DOHH2 (cell line): ENCODE measurements at regions not wholly inside any gene's neighbourhood (a gene's known extent, or its start where the extent isn't known, plus 50 kb on each side); places are given as distances from the start of the nearest gene placed in this dataset.

Experiments used
- H3F3A ChIP-seq: fragments of 200-600 bp; sonication (generic), shearing (Covaris generic); 2 replicates; pipeline ENCODE4 v1.6.0; 2016; ENCODE audit warnings: antibody characterized with exemption, mild to moderate bottlenecking; ENCODE audit not compliant: control insufficient read depth, insufficient read depth
- H3K27ac ChIP-seq: fragments of 200-600 bp; sonication (generic); 2 replicates; pipeline ENCODE4 v1.5.1; 2014; ENCODE audit warnings: low read depth, mild to moderate bottlenecking, low read length, moderate library complexity
- H3K27me3 ChIP-seq: fragments of 200-600 bp; sonication (generic); 2 replicates; pipeline ENCODE4 v1.6.1; 2014; ENCODE audit warnings: mild to moderate bottlenecking, low read length, mixed read lengths; ENCODE audit not compliant: control insufficient read depth
- H3K36me3 ChIP-seq: fragments of 200-600 bp; sonication (generic); 2 replicates; pipeline ENCODE4 v1.6.1; 2014; ENCODE audit warnings: mild to moderate bottlenecking, low read length, moderate library complexity, mixed read lengths; ENCODE audit not compliant: control insufficient read depth
- H3K4me1 ChIP-seq: fragments of 200-600 bp; sonication (generic); 2 replicates; pipeline ENCODE4 v1.6.1; 2014; ENCODE audit warnings: mild to moderate bottlenecking, low read length, mixed read lengths; ENCODE audit not compliant: control insufficient read depth
- H3K4me2 ChIP-seq: fragments of 200-600 bp; sonication (generic); 2 replicates; pipeline ENCODE4 v1.6.0; 2014; ENCODE audit warnings: mild to moderate bottlenecking, low read length, moderate library complexity
- H3K4me3 ChIP-seq: fragments of 200-600 bp; sonication (generic); 2 replicates; pipeline ENCODE4 v1.5.1; 2014; ENCODE audit warnings: mild to moderate bottlenecking, low read length, mixed read lengths
- H3K79me2 ChIP-seq: fragments of 200-600 bp; sonication (generic); 2 replicates; pipeline ENCODE4 v1.6.1; 2014; ENCODE audit warnings: mild to moderate bottlenecking, low read length, mixed read lengths; ENCODE audit not compliant: control insufficient read depth
- H3K9me2 ChIP-seq: fragments of 200-600 bp; sonication (generic); replicated peaks from 2 replicates; pipeline ENCODE4 v1.6.1; 2014; ENCODE audit warnings: mild to moderate bottlenecking, low read length, mixed read lengths; ENCODE audit not compliant: control insufficient read depth
- H3K9me3 ChIP-seq: fragments of 200-600 bp; sonication (generic); 2 replicates; pipeline ENCODE4 v1.6.1; 2014; ENCODE audit warnings: antibody characterized with exemption, low read length, mixed read lengths; ENCODE audit not compliant: control insufficient read depth, insufficient read depth
- H4K20me1 ChIP-seq: fragments of 200-600 bp; sonication (generic); 2 replicates; pipeline ENCODE4 v1.6.0; 2014; ENCODE audit warnings: low read depth, mild to moderate bottlenecking, antibody characterized with exemption, low read length, moderate library complexity; ENCODE audit not compliant: control insufficient read depth, insufficient read depth
- CTCF ChIP-seq: fragments of 200-600 bp; sonication (generic); IDR thresholded peaks from one replicate; pipeline ENCODE4 v1.5.1; 2014; ENCODE audit warnings: antibody characterized with exemption, mild to moderate bottlenecking, low read depth, low read length; ENCODE audit not compliant: poor library complexity, severe bottlenecking
- EZH2phosphoT487 ChIP-seq: fragments of 200-600 bp; sonication (generic); IDR thresholded peaks from 2 replicates; pipeline ENCODE4 v1.6.1; 2017; ENCODE audit warnings: borderline replicate concordance, mild to moderate bottlenecking, antibody characterized with exemption, low read length, moderate library complexity, mixed read lengths

DNA sequence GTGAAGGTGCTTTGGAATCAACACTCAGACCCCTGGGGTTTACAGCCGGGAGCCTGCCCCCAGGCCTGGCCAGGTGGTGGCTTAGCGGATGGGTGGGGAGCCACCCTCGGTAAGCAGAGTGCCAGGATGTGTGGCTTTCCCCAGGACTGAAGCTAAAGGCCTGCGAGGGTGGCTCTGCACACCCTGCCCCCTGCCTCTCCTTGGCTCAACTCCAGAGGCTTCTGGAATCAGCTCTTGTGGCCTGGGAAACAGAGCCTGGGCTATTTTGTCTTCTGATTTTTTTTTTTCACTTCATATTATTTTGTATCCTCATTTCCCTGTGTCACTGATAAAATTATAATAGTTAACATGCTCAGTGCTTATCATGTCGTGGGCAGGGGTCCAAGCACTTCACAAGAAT, 79.8 kb downstream of the RHOB start:
- Histone ChIP-seq H4K20me1 (no peaks in the 10 kb centered on the region), H3K9me3 (no peaks in the 10 kb centered on the region), H3K27ac (no peak overlapping the region), H3K36me3 (no peaks in the 10 kb centered on the region), H3K9me2 (no peaks in the 10 kb centered on the region), H3K79me2 (no peaks in the 10 kb centered on the region), H3K27me3 (0 out of 2 replicates have a peak, but pooled peaks cover 8% of the 10 kb centered on the region), H3K4me3 (no peak overlapping the region), H3K4me2 (no peak overlapping the region), H3F3A (no peaks in the 10 kb centered on the region), H3K4me1 (peaks cover 8% of the 10 kb centered on the region)
- no peak for TF ChIP-seq CTCF
- TF ChIP-seq EZH2phosphoT487, result no peak

GRCh38 chr2:20528713-20529112, 81.8 kb downstream of the RHOB start:
- TF ChIP-seq EZH2phosphoT487 (no peak), CTCF (no peak)
- H3K9me2 ChIP-seq, result no peaks in the 10 kb centered on the region
- no peaks in the 10 kb centered on the region for H4K20me1 ChIP-seq
- no peaks in the 10 kb centered on the region for H3K79me2 ChIP-seq
- no peaks in the 10 kb centered on the region for H3F3A ChIP-seq
- H3K9me3 ChIP-seq, result no peaks in the 10 kb centered on the region
- no peak overlapping the region for H3K4me2 ChIP-seq
- H3K27me3 ChIP-seq, result 0 out of 2 replicates have a peak, but pooled peaks cover 4% of the 10 kb centered on the region
- no peak overlapping the region for H3K4me3 ChIP-seq
- H3K36me3 ChIP-seq, result no peaks in the 10 kb centered on the region
- no peak overlapping the region for H3K27ac ChIP-seq
- H3K4me1 ChIP-seq, result peaks cover 8% of the 10 kb centered on the region

DNA sequence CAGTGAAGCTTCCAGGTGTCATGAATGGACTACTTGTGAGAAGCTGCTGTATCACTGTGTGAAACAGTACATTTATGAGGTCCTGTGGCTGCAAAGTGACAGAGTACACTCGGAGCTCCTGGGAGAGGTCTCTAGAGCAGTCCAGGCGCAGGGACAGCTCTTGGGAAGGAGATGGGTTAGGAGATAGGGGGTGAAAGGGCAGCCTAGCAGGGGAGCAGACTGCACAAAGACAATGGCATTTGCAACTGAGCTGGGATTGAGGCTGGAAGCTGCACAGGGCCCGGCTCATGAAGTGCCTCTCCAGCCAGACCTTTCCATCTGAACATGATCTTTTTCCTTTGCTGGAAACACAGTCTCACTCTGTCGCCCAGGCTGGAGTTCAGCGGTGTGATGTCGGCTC, 83.6 kb downstream of the RHOB start:
- Histone ChIP-seq H3K27me3 (0 out of 2 replicates have a peak, but pooled peaks cover 3% of the 10 kb centered on the region), H3K4me3 (no peak overlapping the region), H3F3A (no peaks in the 10 kb centered on the region), H3K79me2 (no peaks in the 10 kb centered on the region), H3K27ac (no peak overlapping the region), H4K20me1 (no peaks in the 10 kb centered on the region), H3K9me3 (no peaks in the 10 kb centered on the region), H3K4me1 (no peaks in the 10 kb centered on the region), H3K9me2 (no peaks in the 10 kb centered on the region), H3K4me2 (no peak overlapping the region), H3K36me3 (no peaks in the 10 kb centered on the region)
- TF ChIP-seq CTCF (no peak), EZH2phosphoT487 (no peak)
